Mucosa of descending colon (tissue), 3 donors: ENCODE measurements at regions not wholly inside any gene's neighbourhood (a gene's known extent, or its start where the extent isn't known, plus 50 kb on each side); places are given as distances from the start of the nearest gene placed in this dataset.

Experiments
- ATAC-seq: fragments of 200-7000 bp; cut with Tn5 transposase; one replicate; pipeline ENCODE4 v1.9.1; 2020; ENCODE audit warnings: mild to moderate bottlenecking, moderate library complexity
- DNase-seq, 3 donors: peaks; one replicate each; pipeline ENCODE4 v3.0.0-alpha.2; 2020
- H3K36me3 ChIP-seq: fragments of 200-600 bp; one replicate; pipeline ENCODE4 v1.8.0; 2021; ENCODE audit warnings: low read depth, mild to moderate bottlenecking
- H3K4me1 ChIP-seq: fragments of 200-600 bp; one replicate; pipeline ENCODE4 v1.8.0; 2021; ENCODE audit warnings: low read depth, mild to moderate bottlenecking
- H3K4me3 ChIP-seq: fragments of 200-600 bp; one replicate; pipeline ENCODE4 v1.8.0; 2021; ENCODE audit warnings: mild to moderate bottlenecking
- H3K9me3 ChIP-seq: fragments of 200-600 bp; one replicate; pipeline ENCODE4 v1.8.0; 2021; ENCODE audit warnings: mild to moderate bottlenecking
- intact Hi-C, 2 donors: fragments of 100-400 bp; cut with DNase I in 1 of 2; cut with micrococcal nuclease in 1 of 2; formaldehyde crosslinking; loops; one replicate each; pipeline versions ENCODE4 v1.11.0 to v1.11.1; 2022; cut with DNase I, micrococcal nuclease
- TF ChIP-seq, protein P1 (sequence below): fragments of 200-600 bp; IDR thresholded peaks from one replicate; pipeline ENCODE4 v1.8.0; 2022; ENCODE audit warnings: antibody characterized with exemption, mild to moderate bottlenecking
- donor health status: DM: no; HTN: no; CAD: no; lungs with moderate emphysema.
- donor health status: DM: no; HTN: no; CAD: no.
- donor health status: DM: no; HTN: yes; CAD: no.

DNA sequence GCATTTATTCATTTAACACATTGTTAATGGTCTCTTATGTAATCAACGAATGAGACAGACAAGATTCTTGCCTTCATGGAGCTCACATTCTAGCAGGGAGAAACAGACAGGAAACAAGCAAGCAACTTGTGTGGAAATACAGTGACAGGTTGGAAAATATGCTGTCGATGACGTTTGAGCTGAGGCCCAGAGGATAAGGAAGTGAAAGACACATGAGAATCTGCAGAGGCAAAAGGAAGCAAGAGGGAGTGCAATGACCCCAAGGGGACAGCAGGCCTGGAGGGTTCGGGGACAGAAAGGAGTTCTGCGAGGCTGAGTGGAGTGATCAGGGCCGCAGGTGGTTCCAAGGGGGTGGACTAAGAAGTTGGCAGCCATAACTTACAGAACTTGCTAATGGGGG lies 60.6 kb upstream of the AKT3 start:
- no peak overlapping the region for H3K4me3 ChIP-seq
- TF ChIP-seq, protein P1, sequence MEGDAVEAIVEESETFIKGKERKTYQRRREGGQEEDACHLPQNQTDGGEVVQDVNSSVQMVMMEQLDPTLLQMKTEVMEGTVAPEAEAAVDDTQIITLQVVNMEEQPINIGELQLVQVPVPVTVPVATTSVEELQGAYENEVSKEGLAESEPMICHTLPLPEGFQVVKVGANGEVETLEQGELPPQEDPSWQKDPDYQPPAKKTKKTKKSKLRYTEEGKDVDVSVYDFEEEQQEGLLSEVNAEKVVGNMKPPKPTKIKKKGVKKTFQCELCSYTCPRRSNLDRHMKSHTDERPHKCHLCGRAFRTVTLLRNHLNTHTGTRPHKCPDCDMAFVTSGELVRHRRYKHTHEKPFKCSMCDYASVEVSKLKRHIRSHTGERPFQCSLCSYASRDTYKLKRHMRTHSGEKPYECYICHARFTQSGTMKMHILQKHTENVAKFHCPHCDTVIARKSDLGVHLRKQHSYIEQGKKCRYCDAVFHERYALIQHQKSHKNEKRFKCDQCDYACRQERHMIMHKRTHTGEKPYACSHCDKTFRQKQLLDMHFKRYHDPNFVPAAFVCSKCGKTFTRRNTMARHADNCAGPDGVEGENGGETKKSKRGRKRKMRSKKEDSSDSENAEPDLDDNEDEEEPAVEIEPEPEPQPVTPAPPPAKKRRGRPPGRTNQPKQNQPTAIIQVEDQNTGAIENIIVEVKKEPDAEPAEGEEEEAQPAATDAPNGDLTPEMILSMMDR = no peak
- ATAC-seq = no peak
- H3K9me3 ChIP-seq = no peaks in the 10 kb centered on the region
- no peaks in the 10 kb centered on the region for H3K4me1 ChIP-seq
- DNase-seq = no peak
- intact Hi-C loops = no loop called here
- no peaks in the 10 kb centered on the region for H3K36me3 ChIP-seq

DNA sequence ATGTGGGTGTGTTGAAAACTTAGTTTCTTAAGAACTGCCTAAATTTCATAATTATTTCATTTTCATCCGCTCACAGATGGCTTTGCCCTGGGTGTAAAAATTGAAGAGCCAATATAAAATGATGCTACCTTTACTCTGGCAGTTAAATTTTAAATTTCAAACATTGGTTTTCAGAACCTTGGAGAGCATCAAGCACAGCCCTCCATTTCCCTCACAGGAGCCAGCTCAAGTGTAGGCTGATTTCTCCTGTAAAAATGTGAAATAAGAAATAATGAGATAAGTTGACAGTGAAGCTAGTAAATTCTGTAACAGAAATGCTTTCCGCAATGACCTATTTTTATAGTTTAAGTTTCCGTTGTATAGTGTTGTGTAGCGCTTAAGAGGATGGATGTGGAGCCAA lies 53.9 kb upstream of the AKT3 start:
- TF ChIP-seq, protein P1 = no peak
- intact Hi-C loops = no loop called here
- ATAC-seq (no peak), DNase-seq (no peak)
- Histone ChIP-seq H3K9me3 (no peaks in the 10 kb centered on the region), H3K36me3 (no peaks in the 10 kb centered on the region), H3K4me1 (no peaks in the 10 kb centered on the region), H3K4me3 (no peak overlapping the region)

GRCh38 chr1:243903041-243903440 lies 53.0 kb upstream of the AKT3 start:
- ATAC-seq (no peak), DNase-seq (no peak)
- H3K4me1 ChIP-seq = no peaks in the 10 kb centered on the region
- H3K4me3 ChIP-seq = no peak overlapping the region
- intact Hi-C loops = no loop called here
- no peaks in the 10 kb centered on the region for H3K36me3 ChIP-seq
- TF ChIP-seq, protein P1 = no peak
- H3K9me3 ChIP-seq = no peaks in the 10 kb centered on the region

- DNase-seq (no peak), ATAC-seq (no peak)
- Histone ChIP-seq H3K4me1 (no peaks in the 10 kb centered on the region), H3K4me3 (no peak overlapping the region), H3K9me3 (no peaks in the 10 kb centered on the region), H3K36me3 (no peaks in the 10 kb centered on the region)
- TF ChIP-seq, protein P1 = no peak
- intact Hi-C loops = no loop called here
These were observed 52.1 kb upstream of the AKT3 start for GRCh38 chr1:243902100-243902499.
